ENCODE measurements at regions not wholly inside any gene's neighbourhood (a gene's known extent, or its start where the extent isn't known, plus 50 kb on each side); places are given as distances from the start of the nearest gene placed in this dataset.

- Histone ChIP-seq H3K36me3 (ENCODE audit: low read depth) (no peaks in the 10 kb centered on the region), H3F3A (ENCODE audit: insufficient read depth, low read depth) (no peaks in the 10 kb centered on the region), H4K20me1 (ENCODE audit: insufficient read depth) (no peaks in the 10 kb centered on the region), H3K4me3 (no peak overlapping the region), H3K4me1 (replicated peaks; ENCODE audit: insufficient read depth) (0 out of 2 replicates have a peak, but pooled peaks cover 9% of the 10 kb centered on the region), H2AFZ (no peak overlapping the region), H3K9me2 (ENCODE audit: insufficient read depth) (no peaks in the 10 kb centered on the region), H3K27ac (no peak overlapping the region), H3K79me2 (ENCODE audit: low read depth) (no peaks in the 10 kb centered on the region), H3K27me3 (ENCODE audit: insufficient read depth, low read depth) (no peaks in the 10 kb centered on the region), H3K9me3 (ENCODE audit: insufficient read depth, low read depth) (no peaks in the 10 kb centered on the region), H3K4me2 (no peak overlapping the region)
- BruUV-seq (replicated peaks), result no TSS peak
- intact Hi-C loops (cut with micrococcal nuclease; ENCODE audit: unreplicated experiment), result no loop called here
- ChIA-PET POLR2A (ENCODE audit: unreplicated experiment) (interaction anchor here (0.5 kb wide), 1 partner anchor 9 kb away, joined by 5 read pairs; no protein-coding TSS in a partner anchor), CTCF (no interaction called here)
- no peak for DNase-seq
- no peak for TF ChIP-seq CTCF (conservative IDR thresholded peaks at IDR 0.05)
- no peak for TF ChIP-seq EZH2 (IDR thresholded peaks at IDR 0.05; ENCODE audit: low read depth)
These were observed 194.4 kb downstream of the DEPDC1B start for GRCh38 chr5:60505373-60506171.

- Histone ChIP-seq H3K27ac (no peak overlapping the region), H3K4me1 (replicated peaks; ENCODE audit: insufficient read depth) (0 out of 2 replicates have a peak, but pooled peaks cover 9% of the 10 kb centered on the region), H3K27me3 (ENCODE audit: insufficient read depth, low read depth) (no peaks in the 10 kb centered on the region), H3K9me2 (ENCODE audit: insufficient read depth) (no peaks in the 10 kb centered on the region), H3K79me2 (ENCODE audit: low read depth) (no peaks in the 10 kb centered on the region), H3K4me2 (no peak overlapping the region; the same call in 1 of the 2 replicates), H3K9me3 (ENCODE audit: insufficient read depth, low read depth) (no peaks in the 10 kb centered on the region), H3K36me3 (ENCODE audit: low read depth) (no peaks in the 10 kb centered on the region), H3K4me3 (no peak overlapping the region), H2AFZ (no peak overlapping the region), H3F3A (ENCODE audit: insufficient read depth, low read depth) (no peaks in the 10 kb centered on the region), H4K20me1 (ENCODE audit: insufficient read depth) (no peaks in the 10 kb centered on the region)
- TF ChIP-seq EZH2 (IDR thresholded peaks at IDR 0.05; ENCODE audit: low read depth) (no peak), CTCF (conservative IDR thresholded peaks at IDR 0.05) (no peak)
- no peak for DNase-seq
- intact Hi-C loops (cut with micrococcal nuclease; ENCODE audit: unreplicated experiment), result no loop called here
- POLR2A ChIA-PET (ENCODE audit: unreplicated experiment), result no interaction called here
- BruUV-seq (replicated peaks), result no TSS peak
- CTCF ChIA-PET, result no interaction called here
These were observed 195.6 kb downstream of the DEPDC1B start for GRCh38 chr5:60504342-60504741.

- H3K27ac ChIP-seq, result no peak overlapping the region
- 0 out of 2 replicates have a peak, but pooled peaks cover 9% of the 10 kb centered on the region for H3K4me1 ChIP-seq (replicated peaks; ENCODE audit: insufficient read depth)
- DNase-seq, result no peak
- no peaks in the 10 kb centered on the region for H3K36me3 ChIP-seq (ENCODE audit: low read depth)
- CTCF ChIA-PET, result interaction anchor here (0.6 kb wide), 1 partner anchor 154 kb away, joined by 3 read pairs; no protein-coding TSS in a partner anchor
- H3K9me3 ChIP-seq (ENCODE audit: insufficient read depth, low read depth), result no peaks in the 10 kb centered on the region
- no peaks in the 10 kb centered on the region for H4K20me1 ChIP-seq (ENCODE audit: insufficient read depth)
- intact Hi-C loops (cut with micrococcal nuclease; ENCODE audit: unreplicated experiment), result no loop called here
- POLR2A ChIA-PET (ENCODE audit: unreplicated experiment), result no interaction called here
- no peak for TF ChIP-seq CTCF (conservative IDR thresholded peaks at IDR 0.05)
- no peaks in the 10 kb centered on the region for H3F3A ChIP-seq (ENCODE audit: insufficient read depth, low read depth)
- H3K4me2 ChIP-seq, result no peak overlapping the region; the same call in 1 of the 2 replicates
- H3K9me2 ChIP-seq (ENCODE audit: insufficient read depth), result no peaks in the 10 kb centered on the region
- no peaks in the 10 kb centered on the region for H3K27me3 ChIP-seq (ENCODE audit: insufficient read depth, low read depth)
- BruUV-seq (replicated peaks), result no TSS peak
- no peak overlapping the region for H2AFZ ChIP-seq
- no peak overlapping the region for H3K4me3 ChIP-seq
- H3K79me2 ChIP-seq (ENCODE audit: low read depth), result no peaks in the 10 kb centered on the region
These were observed 196.2 kb downstream of the DEPDC1B start for GRCh38 chr5:60503771-60504170.
